ENCODE measurements at regions not wholly inside any gene's neighbourhood (a gene's known extent, or its start where the extent isn't known, plus 50 kb on each side); places are given as distances from the start of the nearest gene placed in this dataset.

DNA sequence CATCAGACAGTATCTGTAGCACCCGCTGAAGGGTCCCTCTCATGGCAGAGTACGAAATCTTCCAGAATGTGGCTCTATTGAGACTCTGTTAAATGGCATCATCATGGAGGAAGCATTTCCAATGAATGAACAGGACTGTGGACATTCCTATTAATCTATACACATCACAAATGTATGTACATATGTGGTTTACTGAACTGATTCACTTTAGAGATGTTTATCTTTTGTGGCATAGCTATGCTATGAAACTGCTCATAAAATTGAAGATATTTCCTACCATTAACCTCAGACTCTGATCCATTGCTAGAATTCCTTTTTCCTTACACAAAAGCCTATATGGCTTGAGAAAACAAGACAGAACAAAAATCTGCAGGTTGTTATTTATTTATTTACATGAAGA lies 259.6 kb upstream of the RRP15 start:
- DNase-seq, result no peak

DNA sequence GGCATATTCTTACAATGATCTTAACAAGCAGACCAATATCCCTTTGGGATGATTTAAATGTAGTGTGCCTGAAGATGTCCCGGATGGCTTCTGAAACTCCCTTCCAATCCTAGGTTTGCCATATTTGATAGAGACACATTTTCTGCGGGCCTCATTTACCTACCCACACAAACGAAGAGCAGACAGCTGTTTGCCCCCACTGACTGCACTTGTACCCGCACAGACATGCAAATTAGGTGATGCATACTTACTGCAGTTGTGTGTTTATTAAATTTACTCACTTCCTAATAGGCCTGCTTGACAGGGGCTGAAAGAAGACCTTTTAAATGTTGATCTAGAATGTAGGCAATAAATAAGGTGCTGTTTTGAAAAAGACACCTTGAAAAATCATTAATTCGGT lies 257.9 kb upstream of the RRP15 start:
- no peak for DNase-seq

DNA sequence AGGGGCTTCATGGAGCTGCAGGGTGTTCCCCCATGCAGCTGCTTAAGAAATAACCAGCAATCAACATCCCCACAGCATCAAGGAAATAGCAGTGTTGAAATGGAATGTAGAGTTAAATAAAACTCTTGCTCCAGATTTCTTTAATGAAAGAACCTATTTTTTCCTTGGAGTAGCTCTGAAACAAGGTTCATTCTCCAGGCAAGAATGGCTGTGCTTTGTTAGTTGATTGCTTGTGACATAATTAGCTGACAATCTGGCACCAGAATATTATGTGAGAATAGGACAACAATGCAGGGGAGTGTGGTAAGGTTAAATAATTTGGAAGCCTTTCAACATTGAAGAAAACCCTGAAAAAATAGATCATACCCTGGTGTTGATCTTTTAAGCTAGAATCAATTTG lies 254.2 kb upstream of the RRP15 start:
- DNase-seq, result no peak

DNA sequence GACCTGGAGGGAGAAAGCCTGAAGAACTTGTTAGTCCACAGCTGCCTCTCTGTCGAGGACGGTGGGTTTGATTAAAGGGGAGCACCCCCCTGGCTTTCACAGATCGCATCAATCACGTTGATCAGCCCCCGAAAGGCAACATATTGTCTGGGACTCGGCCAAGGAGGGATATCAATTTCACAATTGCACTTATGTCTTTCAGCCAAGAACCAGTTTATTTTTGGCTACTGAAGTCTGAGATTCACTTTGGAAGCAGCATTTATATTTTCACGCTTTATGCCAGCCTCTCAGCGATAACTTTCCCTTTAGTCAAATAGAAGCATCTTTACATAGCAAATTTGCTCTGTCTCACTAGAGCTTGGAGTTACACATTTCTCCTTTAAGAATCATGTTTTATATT lies 253.2 kb upstream of the RRP15 start:
- DNase-seq, result no peak

DNA sequence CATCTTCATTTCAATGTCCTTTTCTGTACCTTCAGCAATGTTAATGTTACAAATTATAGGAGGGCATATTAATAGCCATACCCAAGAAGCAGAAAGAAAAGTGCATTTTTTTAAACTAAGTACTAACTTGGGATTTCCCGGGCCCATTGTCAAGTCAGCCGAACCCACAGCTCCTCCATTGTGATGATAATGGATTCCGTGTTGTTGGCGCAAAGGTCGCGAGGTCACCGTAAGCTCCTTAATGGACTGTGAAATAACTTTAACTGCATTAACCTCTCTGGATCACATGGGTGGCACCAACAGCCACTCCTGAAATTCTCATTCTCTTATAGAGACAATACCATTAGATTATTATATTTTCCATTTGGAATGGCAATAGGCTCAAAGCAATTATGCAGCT lies 250.6 kb upstream of the RRP15 start:
- no peak for DNase-seq

DNA sequence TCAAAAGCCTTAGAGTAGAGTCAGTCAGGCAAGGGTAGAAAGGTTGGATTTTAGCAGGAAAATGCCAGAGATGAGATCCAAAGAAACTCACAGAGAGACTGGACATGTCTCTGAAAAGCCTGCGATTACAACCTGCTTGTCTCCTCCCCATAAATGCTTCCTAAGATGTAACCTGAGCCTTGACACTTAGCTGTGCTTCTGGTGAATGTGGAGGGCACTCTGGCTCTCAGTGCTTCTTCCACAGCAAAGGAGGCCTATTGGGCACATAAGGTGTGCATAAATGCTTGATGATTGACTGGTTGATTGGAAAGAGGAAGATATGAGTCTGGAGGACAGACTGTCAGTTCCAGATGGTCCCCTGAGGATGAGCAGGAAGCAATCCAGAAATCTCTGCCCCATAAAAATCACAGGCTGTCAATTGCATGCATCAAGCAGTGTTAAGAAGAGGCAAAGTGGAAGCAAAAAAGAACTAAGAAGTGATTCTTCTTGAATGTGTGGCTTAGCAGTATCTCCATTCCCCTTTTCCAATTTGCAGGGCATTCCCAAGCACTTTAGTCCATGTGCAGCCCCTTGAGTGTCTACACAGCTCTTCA lies 236.2 kb upstream of the RRP15 start:
- DNase-seq, result no peak

DNA sequence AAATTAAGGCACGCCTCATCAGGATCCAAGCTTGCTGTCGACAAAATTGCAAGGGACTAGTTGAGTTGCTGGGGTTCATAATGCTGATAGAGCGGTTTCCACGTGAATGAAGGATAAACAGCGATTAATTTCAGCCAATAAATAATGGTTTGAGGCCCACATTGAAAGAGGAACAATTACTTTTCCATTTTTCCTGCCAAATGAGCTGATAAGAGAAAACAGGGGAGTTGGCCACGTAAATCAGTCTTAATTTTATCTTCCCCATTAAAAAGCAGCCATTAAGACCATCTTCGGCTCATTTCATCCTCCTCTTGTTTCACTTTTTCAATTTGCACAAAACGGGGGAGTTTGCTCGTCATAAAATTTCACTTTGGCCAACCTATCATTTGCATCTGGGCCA lies 235.5 kb upstream of the RRP15 start:
- no peak for DNase-seq

DNA sequence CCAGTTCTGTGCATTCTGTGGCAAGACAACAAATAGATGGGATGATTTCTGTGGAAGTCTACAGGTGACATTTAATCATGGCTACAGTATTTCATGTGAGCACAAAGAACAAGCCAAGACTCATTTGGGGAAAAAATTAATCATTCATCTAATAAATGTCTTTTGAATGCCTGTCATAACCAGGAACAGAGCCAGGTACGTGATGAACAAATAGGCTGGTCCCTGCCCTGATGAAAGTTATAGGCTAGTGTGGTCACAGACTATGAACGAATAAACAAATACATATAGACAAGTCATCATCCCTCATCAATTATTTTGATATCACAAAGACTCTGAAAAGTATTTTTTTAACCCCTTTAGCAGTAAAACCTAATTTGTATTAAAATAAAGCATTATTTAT lies 226.4 kb upstream of the RRP15 start:
- DNase-seq, result no peak

DNA sequence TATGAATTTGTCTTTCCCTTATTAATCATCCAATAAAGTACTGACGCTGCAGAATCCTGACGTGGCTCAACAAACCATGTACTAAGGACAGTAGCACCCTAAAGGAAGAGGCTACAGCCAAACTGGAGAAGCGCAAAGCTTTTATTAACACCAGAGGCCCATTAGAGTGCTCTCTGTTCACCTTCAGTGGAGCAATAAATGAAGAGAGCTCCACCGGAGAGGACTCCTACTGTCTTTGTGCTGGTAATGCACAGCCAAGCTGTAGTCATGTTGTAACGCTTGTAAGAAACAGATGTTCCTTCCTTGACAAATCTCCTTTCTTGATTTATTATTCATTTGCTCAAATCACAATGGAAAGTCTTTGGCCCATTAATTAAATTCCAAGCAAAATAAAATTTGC lies 220.7 kb upstream of the RRP15 start:
- DNase-seq, result no peak

DNA sequence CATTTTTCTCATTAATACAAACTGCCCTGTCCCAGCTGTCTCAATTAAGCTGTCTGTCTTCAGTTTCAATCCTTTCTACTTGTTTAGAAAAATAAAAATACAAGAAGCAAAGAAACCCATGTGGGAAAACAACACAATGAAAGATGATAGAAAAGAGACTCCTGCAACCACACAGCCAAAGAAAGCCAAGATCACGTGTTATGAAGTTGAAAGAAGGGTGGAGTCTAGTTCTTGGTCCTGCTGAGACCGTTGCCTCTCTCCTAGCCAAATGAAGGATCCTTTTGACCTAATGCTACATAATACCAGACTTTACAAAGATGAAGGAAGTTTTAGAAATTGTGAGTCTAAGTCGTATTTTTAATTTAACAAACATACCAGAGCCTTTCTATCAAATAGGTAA lies 218.8 kb upstream of the RRP15 start:
- DNase-seq, result no peak

DNA sequence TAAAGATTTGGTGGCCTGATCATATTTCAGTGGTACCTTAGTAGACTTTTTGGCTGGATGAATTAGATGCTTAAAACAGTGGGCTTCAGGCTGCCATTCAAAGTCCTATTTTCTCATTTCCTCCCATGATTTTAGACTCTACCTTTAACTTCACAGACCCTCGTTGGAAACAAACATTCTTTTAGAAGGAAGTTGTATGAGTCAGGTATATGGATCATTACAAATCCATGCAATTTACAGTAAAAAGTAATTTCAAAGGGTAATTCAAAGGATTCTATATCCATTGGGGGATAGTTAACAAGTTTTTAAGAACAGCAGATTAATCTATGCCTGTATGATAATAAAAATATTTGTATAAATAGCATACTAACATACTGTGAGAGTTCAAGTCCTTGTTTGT lies 216.9 kb upstream of the RRP15 start:
- DNase-seq, result no peak

DNA sequence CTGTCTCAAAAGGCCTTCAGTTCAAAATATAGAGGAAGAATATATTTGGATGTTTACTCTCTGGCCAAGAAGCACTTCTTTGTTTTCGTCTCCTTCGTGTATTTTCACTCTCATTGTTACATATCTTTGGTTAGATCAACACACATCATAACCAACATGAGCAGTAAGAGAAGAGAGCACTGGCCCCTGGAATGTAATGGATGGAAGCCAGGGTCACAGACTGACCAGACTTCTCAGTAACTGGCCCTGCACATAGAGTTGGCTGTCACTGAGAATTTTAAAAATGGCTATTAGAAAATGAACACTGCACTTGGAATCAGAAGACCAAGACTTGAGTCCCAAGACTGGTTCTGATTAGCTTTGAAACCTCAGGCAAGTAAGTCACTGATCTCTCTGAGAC lies 215.9 kb upstream of the RRP15 start:
- DNase-seq, result no peak

DNA sequence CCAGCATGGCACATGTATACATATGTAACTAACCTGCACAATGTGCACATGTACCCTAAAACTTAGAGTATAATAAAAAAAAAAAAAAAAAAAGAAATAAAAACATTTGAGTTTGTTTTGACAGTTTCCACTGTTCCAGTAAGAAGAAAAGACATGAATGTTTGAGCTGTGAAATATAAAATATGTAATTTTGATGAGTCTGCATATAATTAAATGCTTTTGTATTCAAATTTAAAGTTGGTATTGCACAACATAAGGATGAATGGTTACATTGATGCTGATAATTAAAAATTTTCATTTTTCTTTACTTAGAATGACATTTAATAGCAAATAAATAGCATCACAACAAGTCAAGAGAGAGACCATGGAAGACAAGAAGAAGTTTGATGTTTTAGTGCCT lies 212.0 kb upstream of the RRP15 start:
- DNase-seq, result no peak

DNA sequence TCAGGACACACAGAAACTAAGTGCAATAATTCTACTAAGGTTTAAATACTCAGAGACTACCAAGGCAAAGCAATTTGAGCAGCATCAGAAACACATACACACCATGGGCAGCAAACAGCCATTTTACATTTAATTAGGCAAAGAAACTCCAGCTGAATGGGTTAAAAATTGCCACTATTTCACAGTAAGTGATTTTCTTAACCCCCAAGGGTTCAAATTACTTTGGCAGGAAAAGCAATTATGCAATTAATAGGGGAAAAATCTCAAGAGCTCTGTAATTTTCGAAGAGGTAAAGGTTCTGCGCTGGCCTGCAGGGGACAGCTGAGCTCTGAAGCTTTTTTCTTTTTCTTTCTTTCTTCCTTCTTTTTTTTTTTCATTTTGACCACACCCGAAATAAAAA lies 206.2 kb upstream of the RRP15 start:
- no peak for DNase-seq

DNA sequence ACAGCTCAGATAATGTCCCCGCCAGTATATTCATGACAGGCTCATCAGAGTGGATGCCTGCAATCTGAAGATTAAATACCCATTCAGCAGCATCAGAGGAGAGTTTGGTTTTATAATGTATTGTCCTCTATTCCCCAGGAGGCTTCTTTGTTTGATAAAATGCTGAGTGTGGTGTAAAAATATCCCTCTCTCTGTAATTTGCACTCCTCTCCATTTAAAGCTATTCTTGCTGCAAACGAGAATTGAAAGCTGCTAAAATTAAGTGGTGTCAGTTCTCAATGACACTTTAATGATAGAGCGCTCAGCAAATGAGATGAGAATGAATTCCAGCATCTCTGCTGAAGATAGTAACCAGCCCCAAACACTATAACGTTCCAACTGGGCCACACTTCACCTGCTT lies 205.7 kb upstream of the RRP15 start:
- DNase-seq, result no peak

DNA sequence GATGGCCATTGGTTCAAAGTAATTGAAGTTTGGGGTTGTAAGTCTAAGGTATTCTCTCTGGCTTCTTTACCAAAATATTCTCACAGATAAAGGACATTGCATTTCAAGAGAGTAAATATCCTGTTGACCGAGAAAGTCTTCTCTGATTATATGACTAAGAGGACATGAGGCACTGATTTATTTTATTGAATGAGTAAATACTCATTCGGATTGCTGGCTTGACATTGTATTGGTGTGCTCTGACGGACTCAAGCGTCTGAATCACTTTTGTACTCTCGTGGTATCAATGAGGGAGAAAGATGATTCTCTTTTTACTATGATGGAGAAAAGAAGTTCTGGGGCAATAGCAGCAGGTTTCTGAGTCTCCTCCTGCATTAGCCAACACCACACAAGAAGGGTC lies 205.3 kb upstream of the RRP15 start:
- DNase-seq, result no peak

DNA sequence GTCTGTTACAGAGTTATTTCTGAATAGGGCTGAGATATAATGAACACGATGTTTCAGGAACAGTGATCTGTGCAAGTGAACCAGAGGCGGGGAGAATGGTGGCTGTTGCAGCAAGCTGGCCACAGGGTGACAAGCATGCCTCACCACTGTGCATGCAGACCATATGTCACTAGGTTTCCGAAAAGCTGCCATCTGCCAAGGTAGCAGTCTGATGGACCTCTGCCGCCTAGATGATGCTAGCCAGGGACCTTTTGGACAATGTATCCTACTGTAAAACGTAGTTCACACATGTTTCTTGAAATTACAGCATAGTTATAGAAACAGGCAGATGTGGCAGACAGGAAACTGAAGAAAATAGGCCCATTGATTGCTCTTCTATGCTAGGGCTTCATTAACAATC lies 204.2 kb upstream of the RRP15 start:
- DNase-seq, result no peak

DNA sequence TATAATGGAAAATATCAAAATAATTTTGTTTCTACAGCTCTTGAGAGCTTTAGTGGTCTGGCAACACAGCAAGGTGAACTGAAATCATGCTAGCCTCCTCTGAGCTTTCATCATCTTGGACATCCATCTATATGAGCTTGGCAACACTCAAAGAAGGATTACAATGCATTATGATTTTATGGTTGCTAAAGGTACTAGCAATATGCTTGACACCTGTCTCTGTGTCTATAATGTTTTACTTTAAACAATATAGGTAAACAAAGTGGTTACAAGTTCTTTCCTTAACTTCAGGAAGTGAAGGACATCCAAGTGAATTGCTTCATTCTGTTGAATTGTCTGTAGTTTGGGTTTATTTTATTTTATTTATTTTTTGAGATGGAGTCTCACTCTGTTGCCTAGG lies 203.7 kb upstream of the RRP15 start:
- DNase-seq, result no peak

DNA sequence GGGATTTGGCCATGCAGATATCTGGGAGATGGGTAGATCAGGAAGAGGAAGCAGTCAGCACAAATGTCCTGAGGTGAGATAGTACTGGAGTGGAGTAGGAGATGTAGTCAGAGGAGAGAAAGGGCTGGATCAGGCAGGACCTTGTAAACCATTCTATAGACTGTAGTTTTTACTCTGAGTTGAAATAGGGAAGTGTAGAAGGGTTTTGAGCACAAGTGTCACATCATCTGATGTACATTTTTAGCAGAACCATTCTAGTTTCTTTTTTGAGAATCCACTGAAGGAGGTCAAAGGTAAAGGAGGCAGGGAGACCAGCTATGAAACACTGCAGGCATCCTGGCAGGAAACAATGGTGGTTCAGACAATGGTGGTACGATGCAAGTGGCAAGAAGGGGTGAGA lies 194.6 kb upstream of the RRP15 start:
- DNase-seq, result no peak

DNA sequence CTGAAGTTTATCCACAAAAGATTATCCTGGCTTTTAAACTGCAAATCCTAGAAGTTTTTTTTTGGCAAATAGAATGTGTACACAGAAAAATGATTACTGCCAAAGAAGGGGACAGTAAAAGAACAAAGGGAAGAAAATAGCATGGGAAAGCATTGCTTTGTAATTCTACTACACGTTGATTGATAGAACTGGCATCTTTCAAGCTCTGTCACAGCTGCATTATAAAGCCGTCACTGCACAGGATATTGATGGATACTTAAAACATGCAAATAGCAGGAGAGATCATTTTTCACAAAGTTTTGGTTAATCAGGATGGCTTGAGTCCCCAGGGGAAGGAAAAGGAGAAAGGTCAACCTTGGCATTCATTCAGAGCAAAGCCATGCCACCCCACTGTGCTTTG lies 183.7 kb upstream of the RRP15 start:
- DNase-seq, result no peak

DNA sequence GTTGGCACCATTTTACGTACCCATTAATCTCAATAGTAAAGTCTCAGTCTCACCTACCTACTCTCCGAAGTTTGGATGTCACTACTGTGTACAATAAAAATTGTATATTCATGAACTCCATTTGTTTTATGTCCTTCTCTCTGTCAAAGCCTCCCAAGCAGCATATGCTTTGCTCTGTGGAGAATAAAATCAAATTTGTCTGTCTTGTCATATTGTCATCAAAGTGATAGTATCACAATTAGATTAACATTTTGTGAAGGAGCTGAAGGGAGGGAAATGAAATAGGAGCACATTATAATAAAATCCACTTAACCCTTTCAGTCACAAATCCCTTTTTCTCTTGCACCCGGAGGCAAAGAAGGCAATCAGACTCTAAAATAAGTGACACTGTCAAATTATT lies 177.1 kb upstream of the RRP15 start:
- no peak for DNase-seq

DNA sequence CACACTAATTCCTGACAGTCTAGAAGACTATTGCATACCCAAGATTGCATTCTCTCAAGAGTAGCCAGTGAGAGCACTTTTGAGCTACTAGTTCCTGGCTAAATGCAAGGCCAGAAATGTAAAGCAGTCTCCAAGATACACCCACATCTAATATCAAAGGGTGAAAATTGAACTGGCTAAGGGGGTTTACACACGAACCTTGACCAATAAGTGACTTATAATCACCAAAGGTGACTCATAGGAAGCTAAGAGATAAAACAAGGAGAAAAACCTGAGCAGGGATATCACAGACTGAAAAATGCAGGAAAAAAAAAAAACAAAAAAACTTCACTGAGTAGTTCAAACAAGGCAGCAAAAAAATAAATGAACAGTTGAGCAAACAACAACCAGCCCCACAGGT lies 172.2 kb upstream of the RRP15 start:
- no peak for DNase-seq

DNA sequence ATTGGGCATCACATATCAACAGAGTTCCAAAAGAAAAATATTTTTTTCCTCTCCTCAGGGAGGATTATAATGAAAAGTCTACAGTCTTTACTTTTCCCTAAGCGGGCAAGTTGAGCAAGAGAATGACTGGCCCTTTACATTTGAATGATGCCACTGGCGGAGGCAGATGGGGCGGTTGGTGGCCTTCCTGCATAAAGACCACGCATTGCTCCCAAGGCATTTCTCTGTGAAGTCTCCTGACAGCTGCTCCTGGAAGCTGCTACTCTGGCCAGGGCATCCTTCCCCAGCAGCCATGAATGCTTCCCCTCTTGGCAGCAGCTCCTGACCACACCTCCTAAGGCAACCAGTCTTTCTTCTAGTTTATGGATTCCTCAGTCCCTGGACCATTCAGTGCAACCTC lies 161.1 kb upstream of the RRP15 start:
- DNase-seq, result no peak

DNA sequence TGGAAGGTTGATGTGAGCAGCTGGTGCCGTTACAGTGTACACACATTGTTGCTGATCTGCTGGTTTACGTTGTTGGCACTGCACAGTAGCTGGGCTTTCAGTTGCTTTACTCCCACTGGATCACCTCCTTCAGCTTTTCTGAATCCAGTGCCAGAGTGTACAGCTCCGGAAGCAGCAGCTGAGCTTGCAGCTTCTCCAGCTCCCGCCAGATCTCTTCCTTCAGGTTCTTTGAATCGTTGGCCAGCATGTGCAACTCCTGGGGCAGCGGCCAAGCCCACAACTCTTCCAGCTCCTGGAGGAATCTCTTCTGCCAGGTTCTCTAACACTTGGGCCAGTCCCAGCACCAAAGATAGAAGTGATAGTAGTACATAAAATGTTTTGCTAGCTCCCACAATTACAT lies 149.7 kb upstream of the RRP15 start:
- no peak for DNase-seq

DNA sequence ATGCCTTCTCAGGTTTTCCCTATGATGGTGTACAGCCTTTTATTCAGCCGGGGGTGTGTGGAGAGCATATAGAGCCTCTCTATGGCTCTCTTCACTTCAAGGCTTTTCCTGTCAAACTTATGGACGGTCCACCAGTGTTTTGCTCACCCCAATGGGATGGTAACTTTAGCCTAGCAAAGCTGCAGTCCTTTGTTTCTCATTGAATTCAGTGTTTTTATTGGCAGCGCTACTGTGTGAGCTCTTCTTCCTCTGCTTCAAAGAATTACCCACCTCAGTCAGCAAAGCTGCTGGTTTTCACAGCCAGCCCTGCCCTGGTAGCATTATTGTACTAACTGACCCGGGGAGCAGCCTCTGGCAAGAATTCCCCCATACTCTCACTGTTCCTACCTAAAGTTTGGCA lies 145.3 kb upstream of the RRP15 start:
- DNase-seq, result no peak

DNA sequence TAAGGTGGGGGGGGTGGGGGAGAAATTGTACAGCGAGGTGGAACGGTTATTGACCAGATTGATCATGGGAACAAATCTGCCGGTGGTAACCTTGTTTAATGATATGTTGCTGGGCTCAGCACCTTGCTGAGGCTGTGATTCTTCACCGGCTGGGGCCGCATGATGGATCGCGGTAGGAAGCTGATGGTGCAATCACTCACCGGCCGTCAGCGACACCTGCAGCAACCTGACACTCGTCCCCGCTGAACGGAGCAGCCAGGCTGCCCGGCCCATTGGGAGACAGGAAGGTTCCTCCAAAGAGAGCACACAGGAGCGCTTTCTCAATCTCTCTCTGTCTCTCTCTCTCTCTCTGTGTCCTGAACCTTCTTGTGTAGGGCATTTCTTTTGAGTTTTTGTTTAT lies 128.5 kb upstream of the RRP15 start:
- DNase-seq, result no peak

Data from activated T-cell treated with anti-CD3 and anti-CD28 coated beads, Interleukin-2, amount 50 U/mL, for 48 hours (primary cell).